GM23248 (cell line): ENCODE measurements at regions not wholly inside any gene's neighbourhood (a gene's known extent, or its start where the extent isn't known, plus 50 kb on each side); places are given as distances from the start of the nearest gene placed in this dataset.

Experiments
- DNase-seq: peaks from one replicate; pipeline ENCODE4 v3.0.0-alpha.2; 2015
- H2AFZ ChIP-seq: fragments of 200-600 bp; sonication (generic); 2 replicates; pipeline ENCODE4 v1.6.1; 2016; ENCODE audit warnings: antibody characterized with exemption
- H3F3A ChIP-seq: fragments of 200-600 bp; sonication (generic); 2 replicates; pipeline ENCODE4 v1.6.1; 2016; ENCODE audit warnings: mild to moderate bottlenecking, antibody characterized with exemption, mixed run types; ENCODE audit not compliant: insufficient read depth
- H3K27ac ChIP-seq: fragments of 200-600 bp; sonication (generic); 2 replicates; pipeline ENCODE4 v1.5.1; 2016; ENCODE audit warnings: mild to moderate bottlenecking
- H3K27me3 ChIP-seq: fragments of 200-600 bp; sonication (generic); replicated peaks from 2 replicates; pipeline ENCODE4 v1.6.1; 2016; ENCODE audit warnings: mild to moderate bottlenecking; ENCODE audit not compliant: insufficient read depth
- H3K36me3 ChIP-seq: fragments of 200-600 bp; sonication (generic); 2 replicates; pipeline ENCODE4 v1.6.1; 2016; ENCODE audit warnings: low read depth, mild to moderate bottlenecking
- H3K4me1 ChIP-seq: fragments of 200-600 bp; sonication (generic); 2 replicates; pipeline ENCODE4 v1.6.1; 2016; ENCODE audit warnings: mild to moderate bottlenecking; ENCODE audit not compliant: insufficient read depth
- H3K4me2 ChIP-seq: fragments of 200-600 bp; sonication (generic); one replicate; pipeline ENCODE4 v1.6.1; 2016; ENCODE audit warnings: mild to moderate bottlenecking; ENCODE audit not compliant: unreplicated experiment
- H3K4me3 ChIP-seq: fragments of 200-600 bp; sonication (generic); 2 replicates; pipeline ENCODE4 v1.5.1; 2016; ENCODE audit warnings: mild to moderate bottlenecking
- H3K79me2 ChIP-seq: fragments of 200-600 bp; sonication (generic); 2 replicates; pipeline ENCODE4 v1.6.1; 2016; ENCODE audit warnings: mild to moderate bottlenecking; ENCODE audit not compliant: insufficient read depth
- H3K9ac ChIP-seq: fragments of 200-600 bp; sonication (generic); 2 replicates; pipeline ENCODE4 v1.6.1; 2016; ENCODE audit warnings: mild to moderate bottlenecking
- H3K9me2 ChIP-seq: fragments of 200-600 bp; sonication (generic); 2 replicates; pipeline ENCODE4 v1.6.1; 2016; ENCODE audit warnings: mixed run types, mild to moderate bottlenecking, moderate library complexity; ENCODE audit not compliant: insufficient read depth
- H3K9me3 ChIP-seq: fragments of 200-600 bp; sonication (generic); one replicate; pipeline ENCODE4 v1.6.1; 2017; ENCODE audit warnings: low read depth
- H4K20me1 ChIP-seq: fragments of 200-600 bp; sonication (generic); 2 replicates; pipeline ENCODE4 v1.6.0; 2016; ENCODE audit not compliant: insufficient read depth
- EZH2 ChIP-seq: fragments of 200-600 bp; sonication (generic); IDR thresholded peaks from 2 replicates; pipeline ENCODE4 v1.6.1; 2018; ENCODE audit warnings: antibody characterized with exemption, mild to moderate bottlenecking; ENCODE audit not compliant: insufficient read depth, poor library complexity, severe bottlenecking
- EZH2phosphoT487 ChIP-seq: fragments of 200-600 bp; sonication (generic); IDR thresholded peaks from 2 replicates; pipeline ENCODE4 v1.6.1; 2018; ENCODE audit warnings: antibody characterized with exemption, moderate library complexity, mild to moderate bottlenecking, low read depth; ENCODE audit not compliant: insufficient read depth
- WGBS, 2 experiments: methylation state at CpG; one replicate each; pipeline ENCODE4 v1.1.6; 2015 to 2017; ENCODE audit warnings: low lambda C conversion rate in 2 of 2, low coverage in 1 of 2; ENCODE audit errors: missing lambda C conversion rate in 2 of 2; 5-methylcytosine and 5-hydroxymethylcytosine counted together
- in situ Hi-C: fragments of 300-500 bp; cut with MboI; formaldehyde crosslinking; loops from 2 replicates; pipeline ENCODE4 v1.15.0; 2020

GRCh38 chr7:54960517-54960916, 58.3 kb upstream of the EGFR start:
- no peaks in the 10 kb centered on the region for H3K4me1 ChIP-seq
- in situ Hi-C loops: no loop called here
- no peaks in the 10 kb centered on the region for H3K79me2 ChIP-seq
- H2AFZ ChIP-seq: no peak overlapping the region
- no peak overlapping the region for H3K27ac ChIP-seq
- DNase-seq: peak; percentile 15
- H3K9me3 ChIP-seq: no peaks in the 10 kb centered on the region
- no peak overlapping the region for H3K4me3 ChIP-seq
- 91 to 92% methylated on average over 3 of the region's 3 CpGs for WGBS, 2 experiments
- H3F3A ChIP-seq: no peaks in the 10 kb centered on the region
- H3K9ac ChIP-seq: no peak overlapping the region
- no peaks in the 10 kb centered on the region for H3K27me3 ChIP-seq
- H3K4me2 ChIP-seq: no peak overlapping the region
- TF ChIP-seq EZH2phosphoT487 (no peak), EZH2 (no peak)
- H3K9me2 ChIP-seq: no peaks in the 10 kb centered on the region
- no peaks in the 10 kb centered on the region for H3K36me3 ChIP-seq
- H4K20me1 ChIP-seq: no peaks in the 10 kb centered on the region

GRCh38 chr7:54961391-54961790, 57.4 kb upstream of the EGFR start:
- no peaks in the 10 kb centered on the region for H3K9me2 ChIP-seq
- H3K27me3 ChIP-seq: no peaks in the 10 kb centered on the region
- no peaks in the 10 kb centered on the region for H3K36me3 ChIP-seq
- H3K79me2 ChIP-seq: no peaks in the 10 kb centered on the region
- H4K20me1 ChIP-seq: no peaks in the 10 kb centered on the region
- H2AFZ ChIP-seq: no peak overlapping the region
- no peaks in the 10 kb centered on the region for H3F3A ChIP-seq
- H3K4me2 ChIP-seq: no peak overlapping the region
- H3K4me3 ChIP-seq: no peak overlapping the region
- no peak overlapping the region for H3K9ac ChIP-seq
- H3K9me3 ChIP-seq: no peaks in the 10 kb centered on the region
- no peak for DNase-seq
- in situ Hi-C loops: no loop called here
- H3K27ac ChIP-seq: no peak overlapping the region
- TF ChIP-seq EZH2 (no peak), EZH2phosphoT487 (no peak)
- WGBS, 2 experiments: 65 to 72% methylated on average over 6 of the region's 6 CpGs
- no peaks in the 10 kb centered on the region for H3K4me1 ChIP-seq

DNA sequence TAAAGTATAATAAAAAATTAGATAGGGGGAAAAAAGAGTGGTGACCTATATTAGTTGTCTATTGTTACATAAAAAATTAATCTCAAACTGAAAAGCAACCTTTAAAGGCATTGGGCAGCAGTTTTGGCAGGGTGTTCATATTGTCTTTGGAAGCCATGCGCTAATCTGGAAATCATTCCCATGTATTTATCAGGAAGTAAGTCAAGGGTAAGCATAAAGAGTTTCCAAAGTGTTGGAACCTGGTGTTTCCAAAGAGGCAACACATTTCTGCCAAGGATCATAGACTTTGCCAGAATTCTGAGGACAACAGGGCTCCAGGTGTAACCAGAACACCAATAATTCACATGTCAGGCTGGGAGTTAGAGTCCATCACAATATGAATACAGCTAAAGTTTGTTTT, 55.7 kb upstream of the EGFR start:
- H3K9me3 ChIP-seq: no peaks in the 10 kb centered on the region
- H3K4me3 ChIP-seq: no peak overlapping the region
- H3K27me3 ChIP-seq: no peaks in the 10 kb centered on the region
- in situ Hi-C loops: no loop called here
- H3F3A ChIP-seq: no peaks in the 10 kb centered on the region
- H3K9me2 ChIP-seq: no peaks in the 10 kb centered on the region
- H3K9ac ChIP-seq: no peak overlapping the region
- H4K20me1 ChIP-seq: no peaks in the 10 kb centered on the region
- WGBS, 2 experiments: 93 to 100% methylated on average over 1 of the region's 1 CpG
- DNase-seq: no peak
- H3K4me1 ChIP-seq: no peaks in the 10 kb centered on the region
- H3K79me2 ChIP-seq: no peaks in the 10 kb centered on the region
- no peak overlapping the region for H3K27ac ChIP-seq
- TF ChIP-seq EZH2phosphoT487 (no peak), EZH2 (no peak)
- H3K36me3 ChIP-seq: no peaks in the 10 kb centered on the region
- H3K4me2 ChIP-seq: no peak overlapping the region
- H2AFZ ChIP-seq: no peak overlapping the region

GRCh38 chr7:54964136-54964535, 54.7 kb upstream of the EGFR start:
- Histone ChIP-seq H3K36me3 (no peaks in the 10 kb centered on the region), H3K27me3 (no peaks in the 10 kb centered on the region), H3K4me2 (no peak overlapping the region), H3F3A (peaks cover 2% of the 10 kb centered on the region; the same call in 1 of the 2 replicates), H4K20me1 (no peaks in the 10 kb centered on the region), H3K27ac (no peak overlapping the region), H2AFZ (no peak overlapping the region), H3K9me2 (no peaks in the 10 kb centered on the region), H3K9ac (no peak overlapping the region), H3K4me3 (no peak overlapping the region), H3K9me3 (no peaks in the 10 kb centered on the region), H3K79me2 (no peaks in the 10 kb centered on the region), H3K4me1 (peaks cover 2% of the 10 kb centered on the region)
- no peak for DNase-seq
- WGBS, 2 experiments: 57 to 61% methylated on average over 1 of the region's 1 CpG
- no peak for TF ChIP-seq EZH2
- in situ Hi-C loops: no loop called here

GRCh38 chr7:54967377-54967776, 51.4 kb upstream of the EGFR start:
- H3K4me3 ChIP-seq: no peak overlapping the region
- no peak overlapping the region for H3K9ac ChIP-seq
- TF ChIP-seq EZH2: no peak
- TF ChIP-seq EZH2phosphoT487: no peak
- peaks cover 9% of the 10 kb centered on the region for H3K4me1 ChIP-seq
- no peaks in the 10 kb centered on the region for H3K79me2 ChIP-seq
- H4K20me1 ChIP-seq: no peaks in the 10 kb centered on the region
- H3F3A ChIP-seq: peaks cover 3% of the 10 kb centered on the region; the same call in 1 of the 2 replicates
- WGBS, 2 experiments: 81 to 84% methylated on average over 8 of the region's 8 CpGs
- no peak overlapping the region for H3K4me2 ChIP-seq
- in situ Hi-C loops: no loop called here
- H3K27me3 ChIP-seq: no peaks in the 10 kb centered on the region
- H3K27ac ChIP-seq: no peak overlapping the region
- no peaks in the 10 kb centered on the region for H3K9me3 ChIP-seq
- H3K36me3 ChIP-seq: no peaks in the 10 kb centered on the region
- no peak overlapping the region for H2AFZ ChIP-seq
- no peaks in the 10 kb centered on the region for H3K9me2 ChIP-seq
- no peak for DNase-seq
